NCI-H2227 (cell line): ENCODE measurements at regions not wholly inside any gene's neighbourhood (a gene's known extent, or its start where the extent isn't known, plus 50 kb on each side); places are given as distances from the start of the nearest gene placed in this dataset.
"Not testable (repeated sequence)": the region's sequence is repeated elsewhere in the genome, so short reads cannot be mapped to it uniquely, and the experiment has no call there.

Experiments
- DNase-seq: peaks from one replicate; lab custom pipeline; 2025; ENCODE audit not compliant: unreplicated experiment; lab: John Stamatoyannopoulos, UW

DNA sequence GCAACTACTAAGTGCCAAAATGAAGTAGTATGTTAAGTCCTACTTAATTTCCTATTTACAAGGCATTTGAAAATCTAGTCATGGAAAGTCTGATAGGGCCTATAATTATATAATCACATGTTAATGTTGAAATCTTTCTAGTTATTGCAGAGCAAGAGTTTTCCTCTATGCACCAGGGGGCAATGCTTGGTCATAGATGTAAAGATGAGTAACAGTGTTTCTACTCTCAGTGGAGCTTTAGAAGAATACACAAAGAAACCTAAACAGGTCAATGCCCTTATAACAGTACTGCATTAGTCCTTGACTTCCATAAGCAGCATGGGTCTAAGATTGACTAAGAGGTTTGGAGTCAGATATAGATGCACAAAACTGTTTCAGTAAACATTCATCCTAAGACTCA lies 218.7 kb downstream of the KCTD12 start:
- DNase-seq = no peak

GRCh38 chr13:76663592-76664335 lies 222.4 kb downstream of the KCTD12 start:
- no peak for DNase-seq

DNA sequence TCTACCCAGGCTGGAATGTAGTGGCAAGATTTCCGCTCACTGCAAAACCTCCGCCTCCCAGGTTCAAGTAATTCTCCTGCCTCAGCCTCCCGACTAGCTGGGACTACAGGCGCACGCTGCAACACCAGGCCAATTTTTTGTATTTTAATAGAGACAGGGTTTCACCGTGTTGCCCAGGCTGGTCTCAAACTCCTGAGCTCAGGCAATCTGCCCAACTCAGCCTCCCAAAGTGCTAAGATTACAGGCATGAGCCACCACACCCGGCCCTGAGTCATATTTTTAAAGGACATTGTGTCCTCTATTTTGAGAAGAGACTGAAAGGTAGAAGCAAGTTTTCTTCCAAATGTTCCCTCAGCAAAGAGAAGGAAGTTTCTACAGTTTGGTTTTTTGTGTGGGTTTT lies 227.1 kb downstream of the KCTD12 start:
- DNase-seq = not testable (repeated sequence)

GRCh38 chr13:76656500-76656899 lies 229.7 kb downstream of the KCTD12 start:
- no peak for DNase-seq

DNA sequence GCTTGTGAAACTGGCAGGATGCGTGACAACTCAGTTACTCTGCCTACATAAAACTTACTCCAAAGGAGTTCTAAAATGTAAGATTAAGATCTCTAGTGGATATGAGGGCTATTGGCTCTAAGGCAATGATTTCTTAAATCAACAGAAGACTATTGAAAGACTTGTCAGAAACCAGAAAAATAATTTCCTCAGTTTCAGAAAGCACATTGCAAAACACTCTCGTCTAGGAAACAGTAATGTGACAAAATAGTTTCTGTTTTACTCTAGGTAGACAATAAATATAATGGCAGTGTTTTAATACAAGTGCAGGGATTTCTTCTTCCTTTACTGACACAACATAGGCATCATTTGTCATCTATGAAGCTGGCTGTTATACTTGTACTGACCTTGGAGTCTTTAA lies 230.1 kb downstream of the KCTD12 start:
- DNase-seq = no peak

- DNase-seq = no peak
Measured at GRCh38 chr13:76654263-76654662, 231.9 kb downstream of the KCTD12 start.

DNA sequence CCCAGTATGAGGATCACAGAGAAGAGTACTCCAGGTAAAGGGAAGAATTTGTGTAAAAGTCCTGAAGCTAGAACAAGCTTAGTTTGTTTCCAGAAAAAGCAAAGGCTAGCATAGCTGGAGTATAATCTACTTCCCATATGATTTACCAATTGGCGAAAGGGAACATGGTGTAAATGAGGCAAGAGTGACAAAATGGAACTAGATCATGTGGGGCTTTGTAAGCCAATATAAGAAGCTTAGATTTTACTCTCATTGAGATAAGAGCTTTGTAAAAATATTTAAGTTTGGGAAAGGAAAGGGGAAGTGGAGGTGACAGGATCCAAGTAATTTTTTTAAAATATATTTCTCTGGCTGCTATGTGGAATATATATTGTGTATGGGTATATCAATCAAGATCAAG lies 234.9 kb downstream of the KCTD12 start:
- no peak for DNase-seq

DNA sequence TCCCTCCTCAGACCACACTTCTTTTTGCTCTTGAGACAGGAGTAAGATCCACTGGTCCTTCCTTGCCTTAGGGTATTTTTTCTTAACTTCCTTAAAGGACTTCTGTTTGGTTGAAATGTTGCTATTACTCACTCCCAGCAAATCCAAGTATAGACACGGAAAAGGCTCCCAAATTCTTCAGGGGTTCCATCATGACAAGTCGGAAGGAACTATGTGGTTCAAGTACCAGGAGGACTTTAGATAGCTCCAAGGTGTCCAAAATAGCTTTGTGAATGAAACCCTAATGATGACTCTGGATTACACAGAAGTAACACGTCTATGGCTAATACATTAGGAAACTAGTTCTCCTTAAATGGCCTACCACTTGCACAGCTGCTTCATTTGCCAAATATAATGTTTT lies 238.7 kb downstream of the KCTD12 start:
- no peak for DNase-seq

DNA sequence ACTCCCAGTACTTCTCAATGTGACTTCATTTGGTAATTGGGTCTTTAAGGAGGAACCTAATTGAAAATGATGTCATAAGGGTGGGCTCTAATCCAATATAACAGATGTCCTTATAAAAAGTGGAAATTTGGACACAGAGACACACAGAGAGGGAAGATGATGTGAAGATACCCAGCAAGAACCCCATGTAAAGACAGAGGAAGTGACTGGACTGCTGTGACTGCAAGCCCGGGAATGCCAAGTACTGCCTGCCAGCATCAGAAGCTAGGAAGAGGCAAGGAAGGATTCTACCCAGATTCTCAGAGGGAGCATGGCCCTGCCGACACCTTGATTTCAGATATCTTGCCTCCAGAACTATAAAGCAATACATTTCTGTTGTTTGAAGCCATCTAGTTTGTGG lies 239.3 kb downstream of the KCTD12 start:
- DNase-seq = no peak

GRCh38 chr13:76645632-76646031 lies 240.6 kb downstream of the KCTD12 start:
- DNase-seq = no peak

GRCh38 chr13:76644906-76645305 lies 241.3 kb downstream of the KCTD12 start:
- DNase-seq = no peak

DNA sequence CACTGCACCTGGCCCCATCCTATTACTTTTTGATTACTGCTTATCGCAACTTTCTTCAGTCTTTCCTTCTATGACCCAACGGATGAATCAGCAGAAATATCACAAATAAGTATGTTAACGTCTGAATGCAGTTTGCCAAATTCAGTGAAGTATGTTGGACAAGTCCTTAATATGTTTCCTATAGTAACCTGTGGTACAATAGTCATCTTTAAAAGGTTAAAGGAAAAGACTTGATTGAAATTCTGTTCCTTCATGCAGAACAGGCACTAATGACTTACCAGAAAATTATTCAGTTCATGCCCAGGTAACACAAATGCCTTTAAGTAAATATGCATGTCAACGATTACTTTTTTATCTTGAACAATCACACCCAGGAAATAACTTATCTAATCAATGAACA lies 242.6 kb downstream of the KCTD12 start:
- DNase-seq = no peak

GRCh38 chr13:76641056-76641455 lies 245.1 kb downstream of the KCTD12 start:
- no peak for DNase-seq

DNA sequence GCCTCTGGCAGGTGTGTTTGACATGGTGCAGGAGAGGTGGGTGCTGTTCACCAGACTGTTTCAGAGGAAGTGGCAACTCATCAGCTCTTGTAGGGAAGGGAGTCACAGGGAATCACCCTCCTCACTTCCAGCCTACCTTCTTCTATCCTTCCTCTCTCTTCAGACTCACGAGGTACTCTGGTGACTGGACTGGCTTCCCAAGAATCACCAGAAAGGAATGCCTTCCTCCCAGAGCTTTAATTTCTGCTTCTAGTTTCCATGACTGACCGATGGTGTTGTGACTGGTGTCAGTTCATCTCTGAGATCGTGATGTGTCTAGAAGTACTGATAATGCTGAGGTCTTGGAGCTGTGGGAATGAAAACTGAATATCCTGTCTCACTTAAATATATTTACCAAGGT lies 247.3 kb downstream of the KCTD12 start:
- no peak for DNase-seq

GRCh38 chr13:76638181-76638580 lies 248.0 kb downstream of the KCTD12 start:
- no peak for DNase-seq

DNA sequence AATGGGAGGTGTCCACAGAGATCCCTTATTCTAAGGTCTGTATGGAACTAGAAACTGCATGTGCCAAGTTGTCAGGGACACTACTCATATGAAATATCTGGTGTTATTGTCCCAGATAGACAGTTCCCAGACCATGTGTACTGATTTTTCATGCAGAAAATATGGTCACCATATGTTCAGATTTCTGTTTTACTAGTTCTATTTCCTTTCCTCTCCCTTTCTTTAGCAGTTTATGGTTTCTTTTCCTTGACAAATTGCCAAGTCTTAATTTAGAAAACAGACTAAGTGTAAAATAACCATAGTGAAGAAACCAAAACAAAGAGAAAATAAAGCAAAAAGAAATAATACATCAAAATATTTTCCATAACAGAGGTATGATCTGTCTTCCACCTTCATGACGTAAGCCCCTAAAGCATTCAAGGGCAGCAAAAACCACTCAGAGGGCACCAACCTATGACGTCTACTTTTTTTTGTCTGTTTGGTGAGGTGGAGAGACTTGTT lies 248.5 kb downstream of the KCTD12 start:
- no peak for DNase-seq

DNA sequence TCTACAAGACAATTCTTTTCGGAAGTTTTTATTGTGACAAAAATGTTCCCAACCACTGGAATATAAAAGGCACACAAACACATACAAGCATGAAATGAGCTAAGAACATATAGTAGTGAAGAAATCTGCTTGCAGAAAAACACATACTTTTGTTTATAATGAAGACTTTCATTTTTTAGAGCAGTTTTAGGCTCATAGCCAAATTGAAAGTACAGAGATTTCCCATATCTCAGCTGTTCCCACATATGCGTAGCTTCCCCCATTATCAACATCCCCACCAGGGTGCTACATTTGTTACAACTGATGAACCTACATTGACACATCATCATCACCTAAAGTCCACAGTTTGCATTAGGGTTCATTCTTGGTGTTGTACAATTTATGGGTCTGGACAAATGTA lies 249.4 kb downstream of the KCTD12 start:
- no peak for DNase-seq

DNA sequence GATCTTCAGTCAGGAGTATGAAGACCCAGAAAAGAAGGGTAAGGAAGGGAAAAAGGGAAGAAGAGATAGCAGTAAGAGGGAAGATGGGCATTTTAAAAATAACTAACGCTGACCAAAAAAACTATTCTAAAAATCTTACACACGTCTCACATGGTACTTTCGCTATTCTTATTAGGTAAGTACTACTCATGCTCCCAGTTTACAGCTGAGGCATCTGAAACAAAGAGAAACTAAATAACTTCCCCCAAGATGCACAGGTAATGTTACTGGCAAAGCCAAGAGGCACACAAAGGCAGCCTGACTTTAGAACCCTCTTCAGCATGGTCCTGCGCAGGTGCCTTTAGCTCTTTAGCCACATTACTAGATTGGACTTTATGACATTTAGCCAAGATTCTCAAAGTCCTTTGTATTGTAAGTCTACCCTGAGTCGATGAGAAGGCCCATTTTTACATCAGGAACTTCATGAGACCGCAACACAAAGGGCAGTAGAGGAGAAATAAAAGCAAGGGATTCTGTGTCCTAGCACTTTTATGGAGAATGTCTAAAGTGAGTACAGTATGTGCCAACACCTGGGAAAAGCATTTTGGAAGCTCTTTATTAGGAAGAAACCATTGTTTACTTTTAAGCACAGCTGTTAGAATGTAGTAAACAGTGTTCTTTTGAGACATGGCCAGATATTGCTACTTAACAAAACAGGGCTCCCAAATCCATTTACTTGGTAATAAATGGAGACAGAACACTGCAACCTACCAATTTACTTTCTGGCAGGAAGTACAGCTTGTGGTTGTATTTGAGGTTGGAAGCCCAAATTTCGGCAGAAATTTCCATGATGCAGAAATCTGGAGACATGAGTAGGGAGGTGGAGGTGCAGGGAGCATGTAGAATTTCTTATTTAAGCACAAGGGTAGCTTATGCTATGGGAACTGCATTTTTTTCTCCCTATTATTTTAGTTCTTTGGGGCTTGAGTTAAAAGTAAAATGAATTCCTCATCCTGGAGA lies 250.7 kb downstream of the KCTD12 start:
- no peak for DNase-seq

DNA sequence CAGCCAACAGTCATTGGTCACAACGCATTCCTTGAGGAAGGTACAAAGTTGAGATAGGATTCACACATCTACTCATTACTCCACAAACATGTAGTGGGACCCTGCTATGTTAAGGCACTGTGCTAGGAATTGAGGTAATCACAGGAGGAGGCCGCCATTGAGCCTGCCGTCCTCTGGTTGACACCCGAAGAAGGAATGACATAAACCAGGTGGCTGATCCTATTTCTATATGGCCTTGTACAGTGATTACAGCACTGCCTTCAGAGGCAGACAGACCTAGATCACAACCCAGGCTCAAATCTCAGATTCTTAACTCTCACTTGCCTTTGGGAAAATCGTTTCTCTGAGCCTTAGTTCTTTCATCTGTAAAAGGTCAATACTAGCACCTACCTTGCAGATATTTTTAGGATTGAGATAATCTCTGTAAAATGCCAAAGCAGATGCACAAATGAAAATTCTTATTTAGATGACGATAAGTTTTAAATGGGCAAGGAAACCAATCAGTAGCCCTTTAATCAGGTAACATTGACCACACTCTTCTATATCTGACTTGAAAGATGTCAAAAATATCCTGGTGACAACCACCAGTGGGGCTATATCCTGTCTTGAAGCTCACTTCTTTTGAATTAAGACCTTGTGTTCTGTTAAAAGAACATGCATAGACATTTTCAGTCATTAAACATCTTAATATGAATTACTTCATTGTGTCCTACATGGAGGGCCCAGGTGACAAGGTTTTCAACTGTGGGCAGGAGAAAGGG lies 251.6 kb downstream of the KCTD12 start:
- no peak for DNase-seq

DNA sequence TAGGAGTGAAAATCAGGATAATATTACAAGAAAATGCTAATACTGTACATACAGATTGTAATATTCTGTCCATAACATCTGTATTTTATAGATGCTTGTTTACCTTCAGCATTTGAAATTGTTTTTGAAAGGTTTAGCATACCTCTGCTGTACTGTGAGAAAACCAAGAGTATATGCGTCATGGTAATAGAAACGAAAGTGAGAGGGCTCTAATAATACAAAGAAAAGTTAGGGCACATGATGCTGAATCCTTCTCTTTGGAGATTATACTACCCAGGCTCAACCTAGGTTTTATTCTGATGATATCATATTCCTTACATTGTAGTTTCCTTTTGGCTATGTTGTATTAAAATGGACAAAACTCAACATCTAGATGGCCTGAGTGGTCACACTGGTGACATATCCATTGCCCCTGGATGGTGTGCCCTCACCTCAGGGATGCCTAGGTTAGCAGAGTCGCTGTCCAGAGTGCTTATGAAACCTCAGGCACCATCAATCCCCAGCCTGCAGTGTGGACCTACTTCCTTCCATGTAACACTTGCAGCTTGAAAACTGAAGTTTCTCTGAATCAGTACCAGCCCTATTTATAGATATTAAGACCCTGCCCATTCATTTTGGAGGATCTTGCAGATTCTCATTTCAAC lies 253.7 kb downstream of the KCTD12 start:
- DNase-seq = no peak
